Esophagus muscularis mucosa (tissue), 4 donors: ENCODE measurements at regions not wholly inside any gene's neighbourhood (a gene's known extent, or its start where the extent isn't known, plus 50 kb on each side); places are given as distances from the start of the nearest gene placed in this dataset.

Experiments used
- DNase-seq: peaks from one replicate; pipeline ENCODE4 v3.0.0-alpha.2; 2017; ENCODE audit errors: extremely low spot score
- H3K27ac ChIP-seq, 4 donors: fragments of 200-600 bp; sonication (generic); replicated peaks in 1 of 4; 1 replicate in 3 of 4; 2 replicates in 1 of 4; pipeline ENCODE4 v1.5.1; 2016 to 2019; ENCODE audit warnings: mild to moderate bottlenecking in 1 of 4
- H3K27me3 ChIP-seq, 4 donors: fragments of 200-600 bp; sonication (generic); one replicate each; pipeline versions ENCODE4 v1.5.1 to v1.6.0; 2016 to 2019
- H3K36me3 ChIP-seq, 4 donors: fragments of 200-600 bp; sonication (generic); one replicate each; pipeline ENCODE4 v1.5.1; 2016 to 2019
- H3K4me1 ChIP-seq, 4 donors: fragments of 200-600 bp; sonication (generic); one replicate each; pipeline ENCODE4 v1.5.1; 2016 to 2019
- H3K4me3 ChIP-seq, 4 donors: fragments of 200-600 bp; sonication (generic); 1 replicate in 2 of 4; 2 replicates in 2 of 4; pipeline ENCODE4 v1.5.1; 2016 to 2019; ENCODE audit warnings: mild to moderate bottlenecking in 4 of 4, moderate library complexity in 1 of 4
- H3K9me3 ChIP-seq, 4 donors: fragments of 200-600 bp; sonication (generic); 1 replicate in 3 of 4; 2 replicates in 1 of 4; pipeline ENCODE4 v1.5.1; 2016 to 2019
- CTCF ChIP-seq, 3 experiments: fragments of 200-600 bp in 2 of 3; fragments of 450-650 bp in 1 of 3; sonication (generic) in 2 of 3; IDR thresholded peaks; one replicate each; pipeline ENCODE4 v1.5.1; 2017 to 2019; ENCODE audit warnings: antibody characterized with exemption in 3 of 3, mild to moderate bottlenecking in 2 of 3, moderate library complexity in 1 of 3
- EP300 ChIP-seq: sonication (generic); formaldehyde crosslinking; IDR thresholded peaks from one replicate; pipeline ENCODE4 v1.6.1; 2017; ENCODE audit warnings: antibody characterized with exemption
- POLR2A ChIP-seq: fragments of 450-650 bp; IDR thresholded peaks from one replicate; pipeline ENCODE4 v1.6.1; 2017; ENCODE audit warnings: antibody characterized with exemption, moderate library complexity, mild to moderate bottlenecking, low read depth
- POLR2AphosphoS5 ChIP-seq, 2 donors: sonication (generic); formaldehyde crosslinking; IDR thresholded peaks; one replicate each; pipeline ENCODE4 v1.6.1; 2017; ENCODE audit warnings: antibody characterized with exemption in 2 of 2
- WGBS: methylation state at CpG from one replicate; pipeline ENCODE4 v1.1.5; 2018; 5-methylcytosine and 5-hydroxymethylcytosine counted together
- intact Hi-C: fragments of 100-400 bp; cut with DNase I; formaldehyde crosslinking; loops from one replicate; pipeline ENCODE4 v1.15.1; 2023

GRCh38 chr3:10667901-10668476 lies 148.0 kb upstream of the SLC6A11 start:
- intact Hi-C loops = no loop called here
- no peaks in the 10 kb centered on the region for H3K4me1 ChIP-seq
- H3K27me3 ChIP-seq = peaks cover 0 to 59% (median 0%) of the 10 kb centered on the region in 4 donors
- DNase-seq = no peak
- H3K9me3 ChIP-seq = no peaks in the 10 kb centered on the region
- WGBS = 68% methylated on average over 14 of the region's 14 CpGs
- no peak overlapping the region for H3K4me3 ChIP-seq
- no peak for TF ChIP-seq POLR2AphosphoS5 (IDR thresholded peaks at IDR 0.05)
- no peak for TF ChIP-seq EP300
- no peak for TF ChIP-seq POLR2A
- no peak for TF ChIP-seq CTCF (IDR thresholded peaks at IDR 0.05)
- no peaks in the 10 kb centered on the region for H3K36me3 ChIP-seq
- H3K27ac ChIP-seq = no peak overlapping the region

- Histone ChIP-seq H3K9me3 (no peaks in the 10 kb centered on the region), H3K27me3 (peaks cover 0 to 46% (median 0%) of the 10 kb centered on the region in 4 donors), H3K36me3 (no peaks in the 10 kb centered on the region), H3K4me3 (no peak overlapping the region), H3K4me1 (no peaks in the 10 kb centered on the region), H3K27ac (no peak overlapping the region)
- 76% methylated on average over 6 of the region's 6 CpGs for WGBS
- TF ChIP-seq POLR2AphosphoS5 (IDR thresholded peaks at IDR 0.05) (no peak), EP300 (no peak), POLR2A (no peak), CTCF (IDR thresholded peaks at IDR 0.05) (no peak)
- intact Hi-C loops = no loop called here
- DNase-seq = no peak
Observed at GRCh38 chr3:10669490-10670048, 146.5 kb upstream of the SLC6A11 start.

- no peaks in the 10 kb centered on the region for H3K36me3 ChIP-seq
- no peak for DNase-seq
- peaks cover 0 to 32% (median 0%) of the 10 kb centered on the region in 4 donors for H3K27me3 ChIP-seq
- H3K4me1 ChIP-seq = no peaks in the 10 kb centered on the region
- intact Hi-C loops = no loop called here
- 47% methylated on average over 5 of the region's 5 CpGs for whole genome bisulfite sequencing
- H3K4me3 ChIP-seq = no peak overlapping the region
- no peaks in the 10 kb centered on the region for H3K9me3 ChIP-seq
- no peak for TF ChIP-seq POLR2A
- no peak for TF ChIP-seq POLR2AphosphoS5 (IDR thresholded peaks at IDR 0.05)
- no peak for TF ChIP-seq EP300
- TF ChIP-seq CTCF (IDR thresholded peaks at IDR 0.05) = no peak
- no peak overlapping the region for H3K27ac ChIP-seq
Observed at GRCh38 chr3:10672422-10672821, 143.6 kb upstream of the SLC6A11 start.

- no peaks in the 10 kb centered on the region for H3K9me3 ChIP-seq
- H3K4me1 ChIP-seq = no peaks in the 10 kb centered on the region
- no peak for DNase-seq
- 75% methylated on average over 3 of the region's 3 CpGs for WGBS
- H3K4me3 ChIP-seq = no peak overlapping the region
- H3K27me3 ChIP-seq = peaks cover 0 to 10% (median 0%) of the 10 kb centered on the region in 4 donors
- no peak overlapping the region for H3K27ac ChIP-seq
- no peaks in the 10 kb centered on the region for H3K36me3 ChIP-seq
- intact Hi-C loops = no loop called here
- TF ChIP-seq EP300 (no peak), POLR2AphosphoS5 (IDR thresholded peaks at IDR 0.05) (no peak), POLR2A (no peak), CTCF (IDR thresholded peaks at IDR 0.05) (no peak)
Observed at GRCh38 chr3:10674578-10674977, 141.4 kb upstream of the SLC6A11 start.

GRCh38 chr3:10676905-10677304 lies 139.1 kb upstream of the SLC6A11 start:
- intact Hi-C loops = no loop called here
- Histone ChIP-seq H3K4me1 (no peaks in the 10 kb centered on the region), H3K9me3 (no peaks in the 10 kb centered on the region), H3K4me3 (no peak overlapping the region), H3K27me3 (peaks cover 0 to 10% (median 0%) of the 10 kb centered on the region in 4 donors), H3K27ac (no peak overlapping the region), H3K36me3 (no peaks in the 10 kb centered on the region)
- DNase-seq = no peak
- WGBS = 76% methylated on average over 1 of the region's 1 CpG
- TF ChIP-seq EP300 = no peak
- TF ChIP-seq POLR2A = no peak
- no peak for TF ChIP-seq POLR2AphosphoS5 (IDR thresholded peaks at IDR 0.05)
- no peak for TF ChIP-seq CTCF (IDR thresholded peaks at IDR 0.05)
